ENCODE measurements at regions not wholly inside any gene's neighbourhood (a gene's known extent, or its start where the extent isn't known, plus 50 kb on each side); places are given as distances from the start of the nearest gene placed in this dataset.
"Not testable (repeated sequence)": the region's sequence is repeated elsewhere in the genome, so short reads cannot be mapped to it uniquely, and the experiment has no call there.

GRCh38 chr1:100629391-100629790 is 90.2 kb upstream of the VCAM1 start:
- DNase-seq: no peak

- no peak for DNase-seq
These were observed 88.5 kb upstream of the VCAM1 start for GRCh38 chr1:100631015-100631551.

- DNase-seq: no peak
These were observed 76.7 kb upstream of the VCAM1 start for GRCh38 chr1:100642826-100643225.

GRCh38 chr1:100643471-100644196 is 75.9 kb upstream of the VCAM1 start:
- no peak for DNase-seq

GRCh38 chr1:100646001-100646400 is 73.5 kb upstream of the VCAM1 start:
- no peak for DNase-seq

GRCh38 chr1:100649146-100649545 is 70.4 kb upstream of the VCAM1 start:
- no peak for DNase-seq

- DNase-seq: no peak
These were observed 61.4 kb upstream of the VCAM1 start for GRCh38 chr1:100657876-100658715.

- no peak for DNase-seq
These were observed 60.9 kb upstream of the VCAM1 start for GRCh38 chr1:100658716-100659026.

GRCh38 chr1:100661176-100661575 is 58.4 kb upstream of the VCAM1 start:
- no peak for DNase-seq

GRCh38 chr1:100668494-100668893 is 51.0 kb upstream of the VCAM1 start:
- not testable (repeated sequence) for DNase-seq

Measured in NCI-H510A treated with DMSO at 0.1 percent for 48 hours (cell line).